ENCODE measurements at regions not wholly inside any gene's neighbourhood (a gene's known extent, or its start where the extent isn't known, plus 50 kb on each side); places are given as distances from the start of the nearest gene placed in this dataset.

- peaks cover 0 to 8% of the 10 kb centered on the region in 2 experiments for H3K9me3 ChIP-seq (ENCODE audit: control insufficient read depth in 1 of 2, insufficient read depth in 1 of 2, low read length in 2 of 2)
- ChIA-PET POLR2A (no interaction called here), CTCF (no interaction called here)
- DNase-seq (no peak), ATAC-seq (ENCODE audit: poor library complexity) (no peak)
- no peak overlapping the region for H3K27ac Mint-ChIP-seq
- no peak for TF ChIP-seq CTCF (IDR thresholded peaks at IDR 0.05)
- H3K9me3 Mint-ChIP-seq: peaks cover 3% of the 10 kb centered on the region
- H3K4me3 Mint-ChIP-seq: no peak overlapping the region
- no peak overlapping the region for H3K27ac ChIP-seq (ENCODE audit: low read depth in 1 of 2, low read length in 2 of 2)
- no peak overlapping the region for H3K4me3 ChIP-seq (ENCODE audit: low read length)
- H3K4me1 ChIP-seq (ENCODE audit: insufficient read depth, low read length): no peaks in the 10 kb centered on the region
- H3K4me1 Mint-ChIP-seq (ENCODE audit: low read depth): no peaks in the 10 kb centered on the region
- H3K27me3 Mint-ChIP-seq: no peaks in the 10 kb centered on the region
- H3K27me3 ChIP-seq (ENCODE audit: control insufficient read depth in 1 of 2, insufficient read depth in 2 of 2, low read length in 2 of 2): no peaks in the 10 kb centered on the region
- H3K36me3 Mint-ChIP-seq (ENCODE audit: low read depth): no peaks in the 10 kb centered on the region
- intact Hi-C loops (cut with DNase I, micrococcal nuclease): no loop called here
- no peaks in the 10 kb centered on the region for H3K36me3 ChIP-seq (ENCODE audit: insufficient read depth, low read length)
These were observed 502.0 kb downstream of the LIG4 start for GRCh38 chr13:107713314-107713713.

- intact Hi-C loops (cut with DNase I, micrococcal nuclease): no loop called here
- no peaks in the 10 kb centered on the region for H3K4me1 ChIP-seq (ENCODE audit: insufficient read depth, low read length)
- peaks cover 0 to 8% of the 10 kb centered on the region in 2 experiments for H3K9me3 ChIP-seq (ENCODE audit: control insufficient read depth in 1 of 2, insufficient read depth in 1 of 2, low read length in 2 of 2)
- no peaks in the 10 kb centered on the region for H3K27me3 ChIP-seq (ENCODE audit: control insufficient read depth in 1 of 2, insufficient read depth in 2 of 2, low read length in 2 of 2)
- ATAC-seq (ENCODE audit: poor library complexity) (no peak), DNase-seq (no peak)
- ChIA-PET CTCF (no interaction called here), POLR2A (no interaction called here)
- no peaks in the 10 kb centered on the region for H3K36me3 ChIP-seq (ENCODE audit: insufficient read depth, low read length)
- no peaks in the 10 kb centered on the region for H3K4me1 Mint-ChIP-seq (ENCODE audit: low read depth)
- H3K4me3 ChIP-seq (ENCODE audit: low read length): no peak overlapping the region
- H3K27ac Mint-ChIP-seq: no peak overlapping the region
- peaks cover 3% of the 10 kb centered on the region for H3K9me3 Mint-ChIP-seq
- no peak for TF ChIP-seq CTCF (IDR thresholded peaks at IDR 0.05)
- no peak overlapping the region for H3K27ac ChIP-seq (ENCODE audit: low read depth in 1 of 2, low read length in 2 of 2)
- no peak overlapping the region for H3K4me3 Mint-ChIP-seq
- no peaks in the 10 kb centered on the region for H3K27me3 Mint-ChIP-seq
- H3K36me3 Mint-ChIP-seq (ENCODE audit: low read depth): no peaks in the 10 kb centered on the region
These were observed 503.0 kb downstream of the LIG4 start for GRCh38 chr13:107712145-107712860.

- ATAC-seq (ENCODE audit: poor library complexity) (no peak), DNase-seq (no peak)
- no peak for TF ChIP-seq CTCF (IDR thresholded peaks at IDR 0.05)
- H3K27me3 ChIP-seq (ENCODE audit: control insufficient read depth in 1 of 2, insufficient read depth in 2 of 2, low read length in 2 of 2): no peaks in the 10 kb centered on the region
- no peaks in the 10 kb centered on the region for H3K27me3 Mint-ChIP-seq
- no peak overlapping the region for H3K4me3 ChIP-seq (ENCODE audit: low read length)
- no peaks in the 10 kb centered on the region for H3K4me1 ChIP-seq (ENCODE audit: insufficient read depth, low read length)
- no peaks in the 10 kb centered on the region for H3K4me1 Mint-ChIP-seq (ENCODE audit: low read depth)
- no peak overlapping the region for H3K27ac Mint-ChIP-seq
- H3K4me3 Mint-ChIP-seq: no peak overlapping the region
- CTCF ChIA-PET: no interaction called here
- no peaks in the 10 kb centered on the region for H3K36me3 Mint-ChIP-seq (ENCODE audit: low read depth)
- POLR2A ChIA-PET: no interaction called here
- peaks cover 0 to 6% of the 10 kb centered on the region in 2 experiments for H3K9me3 ChIP-seq (ENCODE audit: control insufficient read depth in 1 of 2, insufficient read depth in 1 of 2, low read length in 2 of 2)
- peaks cover 16% of the 10 kb centered on the region for H3K9me3 Mint-ChIP-seq
- intact Hi-C loops (cut with DNase I, micrococcal nuclease): no loop called here
- H3K27ac ChIP-seq (ENCODE audit: low read depth in 1 of 2, low read length in 2 of 2): no peak overlapping the region
- no peaks in the 10 kb centered on the region for H3K36me3 ChIP-seq (ENCODE audit: insufficient read depth, low read length)
These were observed 525.2 kb downstream of the LIG4 start for GRCh38 chr13:107690181-107690580.

Data from CD4-positive, alpha-beta T cell (primary cell).